MM.1S (cell line): ENCODE measurements at regions not wholly inside any gene's neighbourhood (a gene's known extent, or its start where the extent isn't known, plus 50 kb on each side); places are given as distances from the start of the nearest gene placed in this dataset.

Source experiments
- DNase-seq: peaks from one replicate; pipeline ENCODE4 v3.0.0-alpha.2; 2015
- H2AFZ ChIP-seq: fragments of 300-600 bp; sonication (generic); 2 replicates; pipeline ENCODE4 v1.6.0; 2016; ENCODE audit warnings: antibody characterized with exemption, low read length
- H3F3A ChIP-seq: fragments of 300-600 bp; sonication (generic); 2 replicates; pipeline ENCODE4 v1.6.1; 2016; ENCODE audit warnings: mild to moderate bottlenecking, antibody characterized with exemption, low read length, moderate library complexity, mixed read lengths; ENCODE audit not compliant: insufficient read depth
- H3K27ac ChIP-seq: fragments of 300-600 bp; sonication (generic); 2 replicates; pipeline ENCODE4 v1.5.1; 2016; ENCODE audit warnings: mild to moderate bottlenecking, low read length
- H3K27me3 ChIP-seq: fragments of 300-600 bp; sonication (generic); replicated peaks from 2 replicates; pipeline ENCODE4 v1.6.0; 2016; ENCODE audit warnings: low read length; ENCODE audit not compliant: insufficient read depth
- H3K36me3 ChIP-seq: fragments of 300-600 bp; sonication (generic); replicated peaks from 2 replicates; pipeline ENCODE4 v1.6.1; 2016; ENCODE audit warnings: mild to moderate bottlenecking, low read length, mixed read lengths; ENCODE audit not compliant: insufficient read depth
- H3K4me1 ChIP-seq: fragments of 300-600 bp; sonication (generic); 2 replicates; pipeline ENCODE4 v1.6.1; 2016; ENCODE audit warnings: low read length, mixed read lengths
- H3K4me2 ChIP-seq: fragments of 300-600 bp; sonication (generic); 2 replicates; pipeline ENCODE4 v1.6.0; 2016; ENCODE audit warnings: low read depth, low read length
- H3K4me3 ChIP-seq: fragments of 300-600 bp; sonication (generic); 2 replicates; pipeline ENCODE4 v1.5.1; 2016; ENCODE audit warnings: low read length, mixed read lengths
- H3K79me2 ChIP-seq: fragments of 300-600 bp; sonication (generic); 2 replicates; pipeline ENCODE4 v1.6.1; 2016; ENCODE audit warnings: mixed run types, low read length, mixed read lengths
- H3K9ac ChIP-seq: fragments of 300-600 bp; sonication (generic); 2 replicates; pipeline ENCODE4 v1.6.1; 2016; ENCODE audit warnings: low read length, mixed read lengths
- H3K9me2 ChIP-seq: fragments of 300-600 bp; sonication (generic); replicated peaks from 2 replicates; pipeline ENCODE4 v1.6.1; 2016; ENCODE audit warnings: mild to moderate bottlenecking, low read length, mixed read lengths; ENCODE audit not compliant: insufficient read depth
- H3K9me3 ChIP-seq: fragments of 300-600 bp; sonication (generic); replicated peaks from 2 replicates; pipeline ENCODE4 v1.6.1; 2016; ENCODE audit warnings: mild to moderate bottlenecking, low read length, mixed read lengths; ENCODE audit not compliant: insufficient read depth
- H4K20me1 ChIP-seq: fragments of 300-600 bp; sonication (generic); 2 replicates; pipeline ENCODE4 v1.6.1; 2016; ENCODE audit warnings: mild to moderate bottlenecking, low read length, moderate library complexity, mixed read lengths; ENCODE audit not compliant: insufficient read depth
- CTCF ChIP-seq: fragments of 300-600 bp; sonication (generic); IDR thresholded peaks from 2 replicates; pipeline ENCODE4 v1.5.1; 2016; ENCODE audit warnings: antibody characterized with exemption, low read length, mixed read lengths
- EZH2 ChIP-seq: fragments of 300-600 bp; sonication (generic); optimal IDR thresholded peaks from 2 replicates; pipeline ENCODE3; 2017; ENCODE audit warnings: low read depth, mild to moderate bottlenecking, antibody characterized with exemption, low read length, mixed read lengths
- EZH2phosphoT487 ChIP-seq: fragments of 300-600 bp; sonication (generic); IDR thresholded peaks from 2 replicates; pipeline ENCODE4 v1.6.1; 2018; ENCODE audit warnings: antibody characterized with exemption, low read length

GRCh38 chr5:17766031-17766430 is 131.8 kb downstream of the TAF11L14 start:
- no peaks in the 10 kb centered on the region for H3F3A ChIP-seq
- no peaks in the 10 kb centered on the region for H4K20me1 ChIP-seq
- no peak overlapping the region for H2AFZ ChIP-seq
- H3K79me2 ChIP-seq = no peaks in the 10 kb centered on the region
- H3K4me3 ChIP-seq = no peak overlapping the region
- DNase-seq = no peak
- no peaks in the 10 kb centered on the region for H3K36me3 ChIP-seq
- no peak overlapping the region for H3K4me2 ChIP-seq
- TF ChIP-seq EZH2phosphoT487 (no peak), CTCF (no peak), EZH2 (no peak)
- no peaks in the 10 kb centered on the region for H3K9me2 ChIP-seq
- no peaks in the 10 kb centered on the region for H3K27me3 ChIP-seq
- H3K4me1 ChIP-seq = no peaks in the 10 kb centered on the region
- no peaks in the 10 kb centered on the region for H3K9me3 ChIP-seq
- no peak overlapping the region for H3K9ac ChIP-seq
- H3K27ac ChIP-seq = no peak overlapping the region

GRCh38 chr5:17769277-17769676 is 135.0 kb downstream of the TAF11L14 start:
- no peaks in the 10 kb centered on the region for H3F3A ChIP-seq
- no peaks in the 10 kb centered on the region for H3K9me2 ChIP-seq
- DNase-seq = no peak
- no peak overlapping the region for H3K9ac ChIP-seq
- no peaks in the 10 kb centered on the region for H3K4me1 ChIP-seq
- no peak overlapping the region for H3K4me2 ChIP-seq
- H3K9me3 ChIP-seq = no peaks in the 10 kb centered on the region; the same call in 1 of the 2 replicates
- no peak overlapping the region for H2AFZ ChIP-seq
- no peak for TF ChIP-seq CTCF
- no peak for TF ChIP-seq EZH2
- no peak for TF ChIP-seq EZH2phosphoT487
- H3K27ac ChIP-seq = no peak overlapping the region
- H4K20me1 ChIP-seq = no peaks in the 10 kb centered on the region
- H3K4me3 ChIP-seq = no peak overlapping the region
- H3K27me3 ChIP-seq = no peaks in the 10 kb centered on the region
- no peaks in the 10 kb centered on the region for H3K79me2 ChIP-seq
- H3K36me3 ChIP-seq = no peaks in the 10 kb centered on the region

GRCh38 chr5:17772232-17772631 is 138.0 kb downstream of the TAF11L14 start:
- no peak for DNase-seq
- Histone ChIP-seq H3K9me3 (no peaks in the 10 kb centered on the region; the same call in 1 of the 2 replicates), H4K20me1 (no peaks in the 10 kb centered on the region), H3K9ac (no peak overlapping the region), H2AFZ (no peak overlapping the region), H3K4me2 (no peak overlapping the region), H3K27ac (no peak overlapping the region), H3K9me2 (no peaks in the 10 kb centered on the region), H3K4me3 (no peak overlapping the region), H3K36me3 (no peaks in the 10 kb centered on the region), H3F3A (no peaks in the 10 kb centered on the region), H3K79me2 (no peaks in the 10 kb centered on the region), H3K4me1 (no peaks in the 10 kb centered on the region), H3K27me3 (no peaks in the 10 kb centered on the region)
- TF ChIP-seq EZH2phosphoT487 (no peak), CTCF (no peak), EZH2 (no peak)

DNA sequence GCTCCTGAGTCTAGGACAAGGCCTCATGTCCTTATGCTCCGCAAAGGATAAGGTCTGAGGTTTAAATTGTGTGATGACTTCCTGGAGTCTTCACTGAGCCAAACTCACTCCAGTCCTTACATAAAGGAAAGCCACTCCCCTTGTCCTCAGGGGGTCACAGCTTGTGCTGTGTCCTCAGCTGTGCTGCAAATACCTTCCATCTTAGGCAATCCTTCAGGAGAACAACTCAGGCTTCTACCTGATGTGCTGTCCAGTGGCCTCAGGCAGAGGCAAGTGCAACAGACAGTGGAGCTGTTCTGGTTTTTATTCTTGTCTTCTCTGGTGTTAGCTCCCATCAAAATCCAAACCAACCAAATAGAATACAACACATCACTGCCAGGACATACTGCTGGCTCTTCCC is 151.5 kb downstream of the TAF11L14 start:
- Histone ChIP-seq H3K36me3 (no peaks in the 10 kb centered on the region), H3K9me2 (no peaks in the 10 kb centered on the region), H3F3A (no peaks in the 10 kb centered on the region), H3K4me2 (no peak overlapping the region), H3K9me3 (no peaks in the 10 kb centered on the region), H2AFZ (no peak overlapping the region), H3K79me2 (no peaks in the 10 kb centered on the region), H3K4me1 (no peaks in the 10 kb centered on the region), H3K27me3 (no peaks in the 10 kb centered on the region), H3K4me3 (no peak overlapping the region), H3K27ac (no peak overlapping the region), H3K9ac (no peak overlapping the region), H4K20me1 (no peaks in the 10 kb centered on the region)
- TF ChIP-seq EZH2phosphoT487 (no peak), EZH2 (no peak)
- no peak for DNase-seq
